B cell (primary cell): ENCODE measurements at regions not wholly inside any gene's neighbourhood (a gene's known extent, or its start where the extent isn't known, plus 50 kb on each side); places are given as distances from the start of the nearest gene placed in this dataset.

ENCODE experiments used
- ATAC-seq: fragments of 200-7000 bp; cut with Tn5 transposase; one replicate; pipeline ENCODE4 v1.10.0; 2021; ENCODE audit warnings: low read depth, mild to moderate bottlenecking, moderate number of reproducible peaks, moderate library complexity
- CTCF ChIA-PET: fragments of 350-600 bp; sonication (Branson Sonifier 250); formaldehyde crosslinking; loops from one replicate; lab custom pipeline; 2021; ENCODE audit warnings: antibody characterized with exemption, inconsistent platforms; lab: Charles Lee
- POLR2A ChIA-PET: fragments of 350-600 bp; sonication (Branson Sonifier 250); formaldehyde crosslinking; loops from one replicate; lab custom pipeline; 2021; ENCODE audit warnings: antibody characterized with exemption; lab: Charles Lee
- DNase-seq: peaks from one replicate; pipeline ENCODE4 v3.0.0; 2013
- H2AFZ ChIP-seq: 2 replicates; pipeline ENCODE4 v1.6.1; 2012; ENCODE audit warnings: mild to moderate bottlenecking, low read depth, low read length; ENCODE audit not compliant: insufficient read depth, poor library complexity, severe bottlenecking
- H3K27ac ChIP-seq, 2 donors: 1 replicate in 1 of 2; 2 replicates in 1 of 2; pipeline ENCODE4 v1.5.1; 2012 to 2013; ENCODE audit warnings: low read length in 2 of 2, mild to moderate bottlenecking in 2 of 2, moderate library complexity in 1 of 2
- H3K27me3 ChIP-seq, 4 experiments: fragments of 200-600 bp in 1 of 4; sonication (generic) in 1 of 4; replicated peaks in 1 of 4; 1 replicate in 2 of 4; 2 replicates in 2 of 4; pipeline versions ENCODE4 v1.6.1 to v1.7.0; 2013 to 2016; ENCODE audit warnings: low read length in 3 of 4, mild to moderate bottlenecking in 2 of 4, mixed read lengths in 1 of 4, moderate library complexity in 1 of 4; ENCODE audit not compliant: insufficient read depth in 4 of 4, control insufficient read depth in 3 of 4; ENCODE audit errors: control extremely low read depth in 1 of 4
- H3K36me3 ChIP-seq, 2 experiments: replicated peaks in 1 of 2; 1 replicate in 1 of 2; 2 replicates in 1 of 2; pipeline versions ENCODE4 v1.6.1 to v1.7.1; 2013; ENCODE audit warnings: low read length in 1 of 2; ENCODE audit not compliant: insufficient read depth in 2 of 2, control insufficient read depth in 1 of 2; ENCODE audit errors: control extremely low read depth in 1 of 2, extremely low read depth in 1 of 2
- H3K4me1 ChIP-seq, 2 donors: fragments of 200-600 bp in 1 of 2; sonication (generic) in 1 of 2; 1 replicate in 1 of 2; 2 replicates in 1 of 2; pipeline versions ENCODE4 v1.5.1 to v1.6.1; 2013 to 2017; ENCODE audit warnings: low read length in 2 of 2; ENCODE audit not compliant: control insufficient read depth in 2 of 2, insufficient read depth in 2 of 2
- H3K4me2 ChIP-seq: replicated peaks from 2 replicates; pipeline ENCODE3; 2012; ENCODE audit warnings: mild to moderate bottlenecking, low read depth, low read length; ENCODE audit not compliant: poor library complexity, severe bottlenecking
- H3K4me3 ChIP-seq, 5 experiments: fragments of 200-600 bp in 1 of 5; sonication (generic) in 1 of 5; 1 replicate in 3 of 5; 2 replicates in 2 of 5; pipeline versions ENCODE4 v1.5.1 to v1.7.0; 2011 to 2016; ENCODE audit warnings: low read length in 4 of 5, mild to moderate bottlenecking in 4 of 5, low read depth in 2 of 5, control low read depth in 1 of 5, moderate library complexity in 1 of 5; ENCODE audit not compliant: insufficient read depth in 1 of 5; ENCODE audit errors: control extremely low read depth in 1 of 5, extremely low read depth in 1 of 5
- H3K79me2 ChIP-seq: fragments of 200-600 bp; sonication (generic); one replicate; pipeline ENCODE4 v1.6.0; 2016; ENCODE audit warnings: low read length; ENCODE audit not compliant: control insufficient read depth, insufficient read depth
- H3K9ac ChIP-seq: fragments of 200-600 bp; sonication (generic); 2 replicates; pipeline ENCODE4 v1.6.1; 2017; ENCODE audit warnings: mild to moderate bottlenecking, low read length, moderate library complexity
- H3K9me3 ChIP-seq, 3 donors: one replicate each; pipeline versions ENCODE4 v1.6.1 to v1.7.1; 2013; ENCODE audit warnings: low read length in 2 of 3; ENCODE audit not compliant: control insufficient read depth in 2 of 3, insufficient read depth in 1 of 3; ENCODE audit errors: control extremely low read depth in 1 of 3
- H4K20me1 ChIP-seq: 2 replicates; pipeline ENCODE4 v1.6.0; 2012; ENCODE audit warnings: mild to moderate bottlenecking, low read length; ENCODE audit not compliant: insufficient read depth, control insufficient read depth, poor library complexity, severe bottlenecking
- H3K27ac Mint-ChIP-seq: one replicate; pipeline ENCODE4 v1.8.0; 2021; ENCODE audit warnings: mixed read lengths
- H3K27me3 Mint-ChIP-seq: one replicate; pipeline ENCODE4 v1.8.0; 2021; ENCODE audit warnings: mixed read lengths
- H3K4me1 Mint-ChIP-seq: one replicate; pipeline ENCODE4 v1.8.0; 2021; ENCODE audit warnings: mixed read lengths
- H3K4me3 Mint-ChIP-seq: one replicate; pipeline ENCODE4 v1.8.0; 2021; ENCODE audit warnings: mixed read lengths
- H3K9me3 Mint-ChIP-seq: one replicate; pipeline ENCODE4 v1.8.0; 2022; ENCODE audit warnings: mixed read lengths; ENCODE audit not compliant: insufficient read depth
- CTCF ChIP-seq: fragments of 200-600 bp; IDR thresholded peaks from one replicate; pipeline ENCODE4 v1.8.0; 2022; ENCODE audit warnings: antibody characterized with exemption, mild to moderate bottlenecking
- EZH2 ChIP-seq: IDR thresholded peaks from 2 replicates; pipeline ENCODE4 v1.6.1; 2012; ENCODE audit warnings: borderline replicate concordance, low read depth, mild to moderate bottlenecking, moderate library complexity, low read length; ENCODE audit not compliant: insufficient read depth, poor library complexity, severe bottlenecking
- WGBS: methylation state at CpG from one replicate; pipeline ENCODE4 v1.1.5; 2013; ENCODE audit warnings: missing lambda C conversion rate; ENCODE audit not compliant: insufficient coverage; 5-methylcytosine and 5-hydroxymethylcytosine counted together
- intact Hi-C: fragments of 100-400 bp; cut with micrococcal nuclease; formaldehyde crosslinking; loops from one replicate; pipeline ENCODE4 v1.10.0; 2022

- WGBS = no CpG with 5 or more reads among the region's 1 CpG
Observed at GRCh38 chr6:120395330-120395729, 939.0 kb downstream of the TBC1D32 start.

GRCh38 chr6:120392941-120393340, 941.3 kb downstream of the TBC1D32 start:
- H3K4me3 Mint-ChIP-seq = no peak overlapping the region
- no CpG with 5 or more reads among the region's 2 CpGs for WGBS
- H3K27me3 Mint-ChIP-seq = no peaks in the 10 kb centered on the region

More at GRCh38 chr6:120395330-120395729, 939.0 kb downstream of the TBC1D32 start:
- Mint-ChIP-seq H3K27me3 (no peaks in the 10 kb centered on the region), H3K9me3 (no peaks in the 10 kb centered on the region), H3K4me1 (no peaks in the 10 kb centered on the region), H3K27ac (no peak overlapping the region), H3K4me3 (no peak overlapping the region)
- ATAC-seq = no peak
- Histone ChIP-seq H3K4me1 (no peaks in the 10 kb centered on the region), H3K9ac (no peak overlapping the region), H4K20me1 (no peaks in the 10 kb centered on the region), H3K27ac (no peak overlapping the region), H2AFZ (no peak overlapping the region), H3K79me2 (no peaks in the 10 kb centered on the region), H3K9me3 (no peaks in the 10 kb centered on the region), H3K4me3 (no peak overlapping the region), H3K27me3 (no peaks in the 10 kb centered on the region), H3K4me2 (no peak overlapping the region), H3K36me3 (no peaks in the 10 kb centered on the region)
- no peak for DNase-seq
- ChIA-PET POLR2A (no interaction called here), CTCF (no interaction called here)
- TF ChIP-seq EZH2 = no peak
- no peak for TF ChIP-seq CTCF
- intact Hi-C loops = no loop called here

More at GRCh38 chr6:120392941-120393340, 941.3 kb downstream of the TBC1D32 start:
- Histone ChIP-seq H3K79me2 (no peaks in the 10 kb centered on the region), H3K4me3 (no peak overlapping the region), H3K36me3 (no peaks in the 10 kb centered on the region), H3K9ac (no peak overlapping the region), H3K9me3 (no peaks in the 10 kb centered on the region), H3K27ac (no peak overlapping the region), H4K20me1 (no peaks in the 10 kb centered on the region), H3K4me1 (no peaks in the 10 kb centered on the region), H3K27me3 (no peaks in the 10 kb centered on the region), H2AFZ (no peak overlapping the region), H3K4me2 (no peak overlapping the region)
- ATAC-seq = no peak
- POLR2A ChIA-PET = no interaction called here
- no peak for DNase-seq
- Mint-ChIP-seq H3K9me3 (no peaks in the 10 kb centered on the region), H3K27ac (no peak overlapping the region), H3K4me1 (no peaks in the 10 kb centered on the region)
- intact Hi-C loops = no loop called here
- CTCF ChIA-PET = no interaction called here
- TF ChIP-seq CTCF (no peak), EZH2 (no peak)
